IPS-NIHi7 (cell line): ENCODE measurements at regions not wholly inside any gene's neighbourhood (a gene's known extent, or its start where the extent isn't known, plus 50 kb on each side); places are given as distances from the start of the nearest gene placed in this dataset.
"Not testable (repeated sequence)": the region's sequence is repeated elsewhere in the genome, so short reads cannot be mapped to it uniquely, and the experiment has no call there.

Source experiments
- DNase-seq: peaks from one replicate; pipeline ENCODE4 v3.0.0; 2012; ENCODE audit warnings: mixed read lengths; ENCODE audit errors: extremely low spot score

- no peak for DNase-seq
Measured at GRCh38 chr12:74685385-74685784, 147.8 kb downstream of the ATXN7L3B start.

GRCh38 chr12:74689071-74689655, 151.5 kb downstream of the ATXN7L3B start:
- peak; percentile 14 for DNase-seq

- DNase-seq: no peak
Measured at GRCh38 chr12:74689929-74690328, 152.3 kb downstream of the ATXN7L3B start.

- DNase-seq: no peak
Measured at GRCh38 chr12:74719447-74719846, 181.8 kb downstream of the ATXN7L3B start.

GRCh38 chr12:74722709-74723108, 185.1 kb downstream of the ATXN7L3B start:
- no peak for DNase-seq

- DNase-seq: no peak
Measured at GRCh38 chr12:74725154-74725553, 187.5 kb downstream of the ATXN7L3B start.

- no peak for DNase-seq
Measured at GRCh38 chr12:74728006-74728405, 190.4 kb downstream of the ATXN7L3B start.

GRCh38 chr12:74732164-74732784, 194.6 kb downstream of the ATXN7L3B start:
- no peak for DNase-seq

GRCh38 chr12:74732826-74733225, 195.2 kb downstream of the ATXN7L3B start:
- no peak for DNase-seq

- DNase-seq: no peak
Measured at GRCh38 chr12:74741112-74741511, 203.5 kb downstream of the ATXN7L3B start.

GRCh38 chr12:74747305-74747704, 209.7 kb downstream of the ATXN7L3B start:
- DNase-seq: no peak

- DNase-seq: no peak
Measured at GRCh38 chr12:74751441-74751840, 213.8 kb downstream of the ATXN7L3B start.

GRCh38 chr12:74752215-74752614, 214.6 kb downstream of the ATXN7L3B start:
- DNase-seq: no peak

GRCh38 chr12:74770552-74770951, 232.9 kb downstream of the ATXN7L3B start:
- DNase-seq: no peak

GRCh38 chr12:74775276-74775675, 237.6 kb downstream of the ATXN7L3B start:
- DNase-seq: no peak

- no peak for DNase-seq
Measured at GRCh38 chr12:74776378-74776777, 238.7 kb downstream of the ATXN7L3B start.

GRCh38 chr12:74780182-74780849, 242.7 kb downstream of the ATXN7L3B start:
- no peak for DNase-seq

GRCh38 chr12:74780850-74781241, 243.2 kb downstream of the ATXN7L3B start:
- not testable (repeated sequence) for DNase-seq

- DNase-seq: no peak
Measured at GRCh38 chr12:74781991-74782485, 244.4 kb downstream of the ATXN7L3B start.

GRCh38 chr12:74790931-74791330, 253.3 kb downstream of the ATXN7L3B start:
- no peak for DNase-seq

GRCh38 chr12:74791365-74791764, 253.7 kb downstream of the ATXN7L3B start:
- DNase-seq: peak; percentile 13

- no peak for DNase-seq
Measured at GRCh38 chr12:74794522-74794921, 256.9 kb downstream of the ATXN7L3B start.

GRCh38 chr12:74801625-74802024, 264.0 kb downstream of the ATXN7L3B start:
- DNase-seq: no peak
